ENCODE measurements at regions not wholly inside any gene's neighbourhood (a gene's known extent, or its start where the extent isn't known, plus 50 kb on each side); places are given as distances from the start of the nearest gene placed in this dataset.

DNA sequence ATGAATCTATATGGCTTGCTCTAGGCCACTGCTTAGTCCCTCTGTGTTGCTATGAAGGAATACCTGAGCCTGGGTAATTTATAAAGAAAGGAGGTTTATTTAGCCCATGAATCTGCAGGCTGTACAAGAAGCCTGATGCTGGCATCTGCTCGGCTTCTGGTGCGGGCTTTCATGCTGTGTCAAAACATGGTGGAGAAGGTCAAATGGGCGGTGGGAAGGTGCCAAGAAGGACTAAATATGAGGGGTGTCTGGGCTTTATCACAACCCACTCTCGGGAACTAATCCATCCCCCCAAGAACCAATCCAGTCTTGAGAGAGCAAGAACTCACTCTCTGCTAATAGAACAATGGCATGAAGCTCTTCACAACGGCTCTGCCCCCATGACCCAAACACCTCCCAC lies 481.6 kb downstream of the EIPR1 start (continued):
- TF ChIP-seq, protein P1, sequence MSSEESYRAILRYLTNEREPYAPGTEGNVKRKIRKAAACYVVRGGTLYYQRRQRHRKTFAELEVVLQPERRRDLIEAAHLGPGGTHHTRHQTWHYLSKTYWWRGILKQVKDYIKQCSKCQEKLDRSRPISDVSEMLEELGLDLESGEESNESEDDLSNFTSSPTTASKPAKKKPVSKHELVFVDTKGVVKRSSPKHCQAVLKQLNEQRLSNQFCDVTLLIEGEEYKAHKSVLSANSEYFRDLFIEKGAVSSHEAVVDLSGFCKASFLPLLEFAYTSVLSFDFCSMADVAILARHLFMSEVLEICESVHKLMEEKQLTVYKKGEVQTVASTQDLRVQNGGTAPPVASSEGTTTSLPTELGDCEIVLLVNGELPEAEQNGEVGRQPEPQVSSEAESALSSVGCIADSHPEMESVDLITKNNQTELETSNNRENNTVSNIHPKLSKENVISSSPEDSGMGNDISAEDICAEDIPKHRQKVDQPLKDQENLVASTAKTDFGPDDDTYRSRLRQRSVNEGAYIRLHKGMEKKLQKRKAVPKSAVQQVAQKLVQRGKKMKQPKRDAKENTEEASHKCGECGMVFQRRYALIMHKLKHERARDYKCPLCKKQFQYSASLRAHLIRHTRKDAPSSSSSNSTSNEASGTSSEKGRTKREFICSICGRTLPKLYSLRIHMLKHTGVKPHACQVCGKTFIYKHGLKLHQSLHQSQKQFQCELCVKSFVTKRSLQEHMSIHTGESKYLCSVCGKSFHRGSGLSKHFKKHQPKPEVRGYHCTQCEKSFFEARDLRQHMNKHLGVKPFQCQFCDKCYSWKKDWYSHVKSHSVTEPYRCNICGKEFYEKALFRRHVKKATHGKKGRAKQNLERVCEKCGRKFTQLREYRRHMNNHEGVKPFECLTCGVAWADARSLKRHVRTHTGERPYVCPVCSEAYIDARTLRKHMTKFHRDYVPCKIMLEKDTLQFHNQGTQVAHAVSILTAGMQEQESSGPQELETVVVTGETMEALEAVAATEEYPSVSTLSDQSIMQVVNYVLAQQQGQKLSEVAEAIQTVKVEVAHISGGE (CRISPR knock-in tag; IDR thresholded peaks at IDR 0.05): no peak
- no peak for TF ChIP-seq ZNF57 (CRISPR knock-in tag; IDR thresholded peaks at IDR 0.05)
- no peak for TF ChIP-seq MED1 (CRISPR knock-in tag; IDR thresholded peaks at IDR 0.05; ENCODE audit: borderline replicate concordance)
- no peak for TF ChIP-seq MECOM (CRISPR knock-in tag; IDR thresholded peaks at IDR 0.05)
- TF ChIP-seq KLF6 (CRISPR knock-in tag; IDR thresholded peaks at IDR 0.05; ENCODE audit: borderline replicate concordance): no peak
- TF ChIP-seq PTTG1 (tag; IDR thresholded peaks at IDR 0.05; ENCODE audit: low read depth): no peak
- TF ChIP-seq LEF1 (IDR thresholded peaks at IDR 0.05): no peak
- TF ChIP-seq, protein P2, sequence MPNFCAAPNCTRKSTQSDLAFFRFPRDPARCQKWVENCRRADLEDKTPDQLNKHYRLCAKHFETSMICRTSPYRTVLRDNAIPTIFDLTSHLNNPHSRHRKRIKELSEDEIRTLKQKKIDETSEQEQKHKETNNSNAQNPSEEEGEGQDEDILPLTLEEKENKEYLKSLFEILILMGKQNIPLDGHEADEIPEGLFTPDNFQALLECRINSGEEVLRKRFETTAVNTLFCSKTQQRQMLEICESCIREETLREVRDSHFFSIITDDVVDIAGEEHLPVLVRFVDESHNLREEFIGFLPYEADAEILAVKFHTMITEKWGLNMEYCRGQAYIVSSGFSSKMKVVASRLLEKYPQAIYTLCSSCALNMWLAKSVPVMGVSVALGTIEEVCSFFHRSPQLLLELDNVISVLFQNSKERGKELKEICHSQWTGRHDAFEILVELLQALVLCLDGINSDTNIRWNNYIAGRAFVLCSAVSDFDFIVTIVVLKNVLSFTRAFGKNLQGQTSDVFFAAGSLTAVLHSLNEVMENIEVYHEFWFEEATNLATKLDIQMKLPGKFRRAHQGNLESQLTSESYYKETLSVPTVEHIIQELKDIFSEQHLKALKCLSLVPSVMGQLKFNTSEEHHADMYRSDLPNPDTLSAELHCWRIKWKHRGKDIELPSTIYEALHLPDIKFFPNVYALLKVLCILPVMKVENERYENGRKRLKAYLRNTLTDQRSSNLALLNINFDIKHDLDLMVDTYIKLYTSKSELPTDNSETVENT (CRISPR knock-in tag; IDR thresholded peaks at IDR 0.05): no peak
- TF ChIP-seq SMAD4 (CRISPR knock-in tag; conservative IDR thresholded peaks at IDR 0.05): no peak
- TF ChIP-seq HMG20B (CRISPR knock-in tag; IDR thresholded peaks at IDR 0.05): no peak
- TF ChIP-seq, protein P3, sequence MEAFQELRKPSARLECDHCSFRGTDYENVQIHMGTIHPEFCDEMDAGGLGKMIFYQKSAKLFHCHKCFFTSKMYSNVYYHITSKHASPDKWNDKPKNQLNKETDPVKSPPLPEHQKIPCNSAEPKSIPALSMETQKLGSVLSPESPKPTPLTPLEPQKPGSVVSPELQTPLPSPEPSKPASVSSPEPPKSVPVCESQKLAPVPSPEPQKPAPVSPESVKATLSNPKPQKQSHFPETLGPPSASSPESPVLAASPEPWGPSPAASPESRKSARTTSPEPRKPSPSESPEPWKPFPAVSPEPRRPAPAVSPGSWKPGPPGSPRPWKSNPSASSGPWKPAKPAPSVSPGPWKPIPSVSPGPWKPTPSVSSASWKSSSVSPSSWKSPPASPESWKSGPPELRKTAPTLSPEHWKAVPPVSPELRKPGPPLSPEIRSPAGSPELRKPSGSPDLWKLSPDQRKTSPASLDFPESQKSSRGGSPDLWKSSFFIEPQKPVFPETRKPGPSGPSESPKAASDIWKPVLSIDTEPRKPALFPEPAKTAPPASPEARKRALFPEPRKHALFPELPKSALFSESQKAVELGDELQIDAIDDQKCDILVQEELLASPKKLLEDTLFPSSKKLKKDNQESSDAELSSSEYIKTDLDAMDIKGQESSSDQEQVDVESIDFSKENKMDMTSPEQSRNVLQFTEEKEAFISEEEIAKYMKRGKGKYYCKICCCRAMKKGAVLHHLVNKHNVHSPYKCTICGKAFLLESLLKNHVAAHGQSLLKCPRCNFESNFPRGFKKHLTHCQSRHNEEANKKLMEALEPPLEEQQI (IDR thresholded peaks at IDR 0.05): no peak
- TF ChIP-seq ZNF197 (CRISPR knock-in tag; IDR thresholded peaks at IDR 0.05; ENCODE audit: low read depth): no peak
- TF ChIP-seq, protein P4, sequence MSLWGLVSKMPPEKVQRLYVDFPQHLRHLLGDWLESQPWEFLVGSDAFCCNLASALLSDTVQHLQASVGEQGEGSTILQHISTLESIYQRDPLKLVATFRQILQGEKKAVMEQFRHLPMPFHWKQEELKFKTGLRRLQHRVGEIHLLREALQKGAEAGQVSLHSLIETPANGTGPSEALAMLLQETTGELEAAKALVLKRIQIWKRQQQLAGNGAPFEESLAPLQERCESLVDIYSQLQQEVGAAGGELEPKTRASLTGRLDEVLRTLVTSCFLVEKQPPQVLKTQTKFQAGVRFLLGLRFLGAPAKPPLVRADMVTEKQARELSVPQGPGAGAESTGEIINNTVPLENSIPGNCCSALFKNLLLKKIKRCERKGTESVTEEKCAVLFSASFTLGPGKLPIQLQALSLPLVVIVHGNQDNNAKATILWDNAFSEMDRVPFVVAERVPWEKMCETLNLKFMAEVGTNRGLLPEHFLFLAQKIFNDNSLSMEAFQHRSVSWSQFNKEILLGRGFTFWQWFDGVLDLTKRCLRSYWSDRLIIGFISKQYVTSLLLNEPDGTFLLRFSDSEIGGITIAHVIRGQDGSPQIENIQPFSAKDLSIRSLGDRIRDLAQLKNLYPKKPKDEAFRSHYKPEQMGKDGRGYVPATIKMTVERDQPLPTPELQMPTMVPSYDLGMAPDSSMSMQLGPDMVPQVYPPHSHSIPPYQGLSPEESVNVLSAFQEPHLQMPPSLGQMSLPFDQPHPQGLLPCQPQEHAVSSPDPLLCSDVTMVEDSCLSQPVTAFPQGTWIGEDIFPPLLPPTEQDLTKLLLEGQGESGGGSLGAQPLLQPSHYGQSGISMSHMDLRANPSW (CRISPR knock-in tag; IDR thresholded peaks at IDR 0.05): no peak

All from K562 (cell line).